ENCODE measurements at regions not wholly inside any gene's neighbourhood (a gene's known extent, or its start where the extent isn't known, plus 50 kb on each side); places are given as distances from the start of the nearest gene placed in this dataset.

DNA sequence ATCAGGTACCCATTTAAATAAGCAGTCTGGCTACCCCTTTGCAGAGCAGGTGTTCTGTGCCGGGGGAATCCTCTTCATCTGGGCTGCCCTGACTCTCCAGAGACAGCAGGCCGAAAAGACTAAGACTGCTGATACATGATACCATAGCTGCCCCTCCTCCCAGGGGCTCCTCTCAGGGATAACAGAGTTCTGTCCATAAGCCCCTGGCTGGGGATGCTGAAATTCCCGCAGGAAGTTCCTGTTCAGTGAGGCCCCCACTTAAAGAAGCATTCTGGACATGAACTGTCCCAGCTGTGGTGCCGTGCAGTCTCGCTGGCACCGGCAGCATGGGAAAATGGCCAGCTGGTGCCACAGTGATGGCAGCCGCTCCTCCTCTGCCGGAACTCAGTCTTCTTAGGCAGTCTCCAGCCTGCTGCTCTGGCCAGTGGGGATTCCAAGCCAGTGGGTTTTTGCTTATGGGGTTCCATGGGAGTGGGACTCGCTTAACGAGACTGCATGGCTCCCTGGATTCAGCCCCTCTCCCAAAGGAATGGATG is 1026.2 kb downstream of the NAALADL2 start:
- TF ChIP-seq CTCF (conservative IDR thresholded peaks at IDR 0.05) = no peak
- DNase-seq (ENCODE audit: low read depth, low spot score) = no peak
- H3K27ac Mint-ChIP-seq (ENCODE audit: unreplicated experiment) = no peak overlapping the region
- peaks cover 16% of the 10 kb centered on the region for H3K9me3 Mint-ChIP-seq
- H3K36me3 Mint-ChIP-seq (ENCODE audit: low read depth) = peaks cover 11% of the 10 kb centered on the region
- no peaks in the 10 kb centered on the region for H3K4me1 Mint-ChIP-seq
- no peaks in the 10 kb centered on the region for H3K27me3 Mint-ChIP-seq (ENCODE audit: low read depth)
- no peak overlapping the region for H3K4me3 Mint-ChIP-seq

DNA sequence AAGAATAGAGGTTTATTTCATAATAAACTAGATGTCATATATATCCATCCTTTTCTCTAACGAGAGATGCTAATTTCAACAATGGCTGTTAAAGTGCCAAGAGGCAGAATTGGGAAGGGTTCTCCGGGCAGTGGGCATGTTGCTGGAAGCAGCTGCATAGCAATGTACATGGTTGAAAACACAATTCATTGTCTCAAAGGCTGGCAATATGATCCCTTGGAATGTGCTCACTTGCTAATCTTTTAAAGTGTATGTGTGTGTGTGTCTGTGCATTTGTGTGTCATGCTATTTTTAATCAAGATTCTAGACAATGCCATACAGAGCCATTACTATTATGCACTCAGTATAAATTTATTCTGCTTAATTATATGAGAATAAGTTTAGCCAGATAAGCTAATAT is 1020.3 kb downstream of the NAALADL2 start:
- Mint-ChIP-seq H3K4me1 (no peaks in the 10 kb centered on the region), H3K9me3 (peaks cover 18% of the 10 kb centered on the region), H3K36me3 (ENCODE audit: low read depth) (peaks cover 11% of the 10 kb centered on the region)

GRCh38 chr3:175869404-175869803 is 1010.3 kb downstream of the NAALADL2 start:
- Mint-ChIP-seq H3K4me3 (no peak overlapping the region), H3K27me3 (ENCODE audit: low read depth) (no peaks in the 10 kb centered on the region), H3K9me3 (no peaks in the 10 kb centered on the region), H3K27ac (ENCODE audit: unreplicated experiment) (no peak overlapping the region), H3K4me1 (no peaks in the 10 kb centered on the region), H3K36me3 (ENCODE audit: low read depth) (peaks cover 2% of the 10 kb centered on the region)
- DNase-seq (ENCODE audit: low read depth, low spot score) = no peak
- TF ChIP-seq CTCF (conservative IDR thresholded peaks at IDR 0.05) = no peak

More for the DNA sequence above, 1020.3 kb downstream of the NAALADL2 start:
- Mint-ChIP-seq H3K4me3 (no peak overlapping the region), H3K27ac (ENCODE audit: unreplicated experiment) (no peak overlapping the region), H3K27me3 (ENCODE audit: low read depth) (no peaks in the 10 kb centered on the region)
- no peak for DNase-seq (ENCODE audit: low read depth, low spot score)
- no peak for TF ChIP-seq CTCF (conservative IDR thresholded peaks at IDR 0.05)

DNA sequence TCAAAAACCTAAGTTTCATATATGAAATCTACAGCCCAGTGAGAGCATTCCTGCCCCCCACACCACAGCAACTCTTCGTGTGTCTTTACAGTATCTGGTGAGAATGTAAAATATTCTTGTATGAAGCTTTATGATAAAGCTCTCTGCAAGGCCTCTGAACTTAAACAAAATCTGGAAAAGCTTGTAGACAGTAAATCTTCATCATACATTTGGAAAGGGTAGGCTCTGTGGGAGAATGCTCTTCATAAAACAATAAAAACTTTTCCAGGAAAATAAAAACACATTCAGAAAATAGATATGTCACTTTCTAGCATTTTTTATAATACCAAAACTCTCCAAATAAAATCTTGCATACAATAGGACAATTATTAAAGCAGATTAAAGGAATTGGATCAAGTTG is 1009.5 kb downstream of the NAALADL2 start:
- no peak for TF ChIP-seq CTCF (conservative IDR thresholded peaks at IDR 0.05)
- H3K36me3 Mint-ChIP-seq (ENCODE audit: low read depth) = peaks cover 2% of the 10 kb centered on the region
- H3K27ac Mint-ChIP-seq (ENCODE audit: unreplicated experiment) = no peak overlapping the region
- H3K4me1 Mint-ChIP-seq = no peaks in the 10 kb centered on the region
- H3K4me3 Mint-ChIP-seq = no peak overlapping the region
- no peaks in the 10 kb centered on the region for H3K9me3 Mint-ChIP-seq
- no peaks in the 10 kb centered on the region for H3K27me3 Mint-ChIP-seq (ENCODE audit: low read depth)
- no peak for DNase-seq (ENCODE audit: low read depth, low spot score)

- Mint-ChIP-seq H3K4me3 (no peak overlapping the region), H3K4me1 (no peaks in the 10 kb centered on the region), H3K27me3 (ENCODE audit: low read depth) (no peaks in the 10 kb centered on the region), H3K9me3 (no peaks in the 10 kb centered on the region), H3K36me3 (ENCODE audit: low read depth) (no peaks in the 10 kb centered on the region), H3K27ac (ENCODE audit: unreplicated experiment) (no peak overlapping the region)
- no peak for DNase-seq (ENCODE audit: low read depth, low spot score)
- no peak for TF ChIP-seq CTCF (conservative IDR thresholded peaks at IDR 0.05)
Observed at GRCh38 chr3:175865724-175866123, 1006.6 kb downstream of the NAALADL2 start.

DNA sequence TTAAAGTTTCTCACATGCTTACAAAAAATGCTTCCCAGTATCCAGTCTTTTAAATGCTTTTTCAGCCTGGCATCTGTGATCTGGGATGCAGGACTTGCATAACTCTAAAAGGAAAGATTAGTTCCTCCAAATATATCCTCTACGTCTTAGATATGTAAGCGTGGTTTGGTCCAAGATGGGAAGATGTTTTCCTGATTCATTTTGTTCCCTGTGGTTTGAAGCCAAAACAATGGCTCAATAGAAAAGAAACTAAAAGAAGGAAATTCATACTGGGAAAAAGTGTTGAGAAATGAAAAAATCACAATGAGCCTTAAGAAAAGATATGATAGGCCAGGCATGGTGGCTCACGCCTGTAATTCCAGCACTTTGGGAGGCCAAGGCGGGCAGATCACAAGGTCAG is 1002.8 kb downstream of the NAALADL2 start:
- Mint-ChIP-seq H3K36me3 (ENCODE audit: low read depth) (no peaks in the 10 kb centered on the region), H3K27ac (ENCODE audit: unreplicated experiment) (no peak overlapping the region), H3K4me3 (no peak overlapping the region), H3K4me1 (peaks cover 9% of the 10 kb centered on the region), H3K9me3 (peaks cover 9% of the 10 kb centered on the region), H3K27me3 (ENCODE audit: low read depth) (no peaks in the 10 kb centered on the region)
- TF ChIP-seq CTCF (conservative IDR thresholded peaks at IDR 0.05) = no peak
- DNase-seq (ENCODE audit: low read depth, low spot score) = no peak

Data from neural crest cell (in vitro differentiated cells).